RCC 7860 (cell line): ENCODE measurements at regions not wholly inside any gene's neighbourhood (a gene's known extent, or its start where the extent isn't known, plus 50 kb on each side); places are given as distances from the start of the nearest gene placed in this dataset.

Source experiments
- DNase-seq: peaks from one replicate; pipeline ENCODE4 v3.0.0-alpha.2; 2015; ENCODE audit warnings: low spot score
- FAIRE-seq: peaks from 2 replicates; lab custom pipeline; 2012; peaks lifted over from hg19 to GRCh38; lab: Jason Lieb, UNC

GRCh38 chr2:236787885-236788284 lies 218.3 kb downstream of the ACKR3 start:
- DNase-seq (no peak), FAIRE-seq (no peak)

DNA sequence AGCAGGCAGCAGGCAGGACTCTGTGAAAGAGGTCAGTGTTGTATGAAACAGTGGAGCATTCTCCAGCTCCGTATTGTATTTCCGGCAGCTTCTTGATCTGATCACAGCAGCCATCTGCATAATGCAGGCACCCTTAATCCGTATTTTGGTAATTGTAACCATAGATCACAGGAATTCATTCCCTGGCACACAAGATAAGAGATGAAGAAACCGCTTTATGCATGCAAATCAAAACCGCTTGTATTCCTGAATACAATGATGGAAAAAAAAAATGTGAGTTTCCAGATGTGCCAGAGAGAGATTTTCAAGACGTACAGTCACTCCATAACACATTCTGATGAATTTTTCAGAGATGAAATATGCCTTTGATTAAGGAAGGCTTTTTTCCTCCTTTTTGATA lies 221.3 kb downstream of the ACKR3 start:
- FAIRE-seq (no peak), DNase-seq (no peak)

DNA sequence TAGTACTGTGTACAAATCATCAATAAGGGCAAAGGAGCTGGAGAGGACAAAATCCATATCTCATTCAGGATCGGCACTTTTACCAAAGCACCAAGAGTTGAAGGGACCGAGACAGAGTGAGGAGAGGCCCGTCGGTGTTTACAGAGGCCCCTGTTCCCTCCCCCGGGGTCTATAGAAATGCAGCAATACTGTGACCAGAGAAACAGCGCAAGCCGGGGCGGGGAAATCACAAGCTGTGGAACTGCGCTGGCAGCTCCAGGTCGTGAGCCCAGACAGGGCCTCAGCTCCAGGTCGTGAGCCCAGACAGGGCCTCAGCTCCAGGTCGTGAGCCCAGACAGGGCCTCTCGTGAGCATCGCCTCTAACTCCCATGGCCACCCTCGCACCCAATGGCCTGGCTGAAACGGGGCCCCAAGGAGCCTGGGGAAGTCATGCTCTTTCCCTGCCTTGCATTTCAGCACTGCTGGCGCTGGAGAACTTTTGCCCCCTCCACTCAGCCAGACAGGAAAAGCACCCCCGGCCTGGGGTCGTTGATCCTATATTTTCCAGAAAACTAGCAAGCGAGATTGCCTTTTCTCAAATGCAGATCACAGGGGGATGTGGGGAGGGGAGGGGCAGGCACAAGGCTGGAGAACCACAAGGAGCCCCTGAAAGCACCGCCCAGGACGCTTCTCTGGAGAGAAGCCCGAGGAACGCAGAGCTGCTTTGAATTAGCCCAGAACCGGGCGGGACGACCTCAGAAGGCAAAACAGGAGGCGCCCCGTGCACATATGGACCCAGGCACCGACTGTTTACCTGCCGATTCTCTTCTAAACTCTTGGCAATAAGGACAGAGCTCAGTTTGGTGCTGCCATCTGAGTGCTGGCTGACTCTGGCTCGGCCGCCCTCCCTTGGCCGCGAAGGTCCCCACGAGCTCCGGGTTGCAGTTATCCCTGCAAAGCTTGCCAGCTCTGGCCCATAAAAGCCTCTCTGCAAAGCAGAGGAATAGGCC lies 223.7 kb downstream of the ACKR3 start:
- FAIRE-seq (no peak), DNase-seq (no peak)

GRCh38 chr2:236794176-236794957 lies 224.7 kb downstream of the ACKR3 start:
- no peak for DNase-seq

DNA sequence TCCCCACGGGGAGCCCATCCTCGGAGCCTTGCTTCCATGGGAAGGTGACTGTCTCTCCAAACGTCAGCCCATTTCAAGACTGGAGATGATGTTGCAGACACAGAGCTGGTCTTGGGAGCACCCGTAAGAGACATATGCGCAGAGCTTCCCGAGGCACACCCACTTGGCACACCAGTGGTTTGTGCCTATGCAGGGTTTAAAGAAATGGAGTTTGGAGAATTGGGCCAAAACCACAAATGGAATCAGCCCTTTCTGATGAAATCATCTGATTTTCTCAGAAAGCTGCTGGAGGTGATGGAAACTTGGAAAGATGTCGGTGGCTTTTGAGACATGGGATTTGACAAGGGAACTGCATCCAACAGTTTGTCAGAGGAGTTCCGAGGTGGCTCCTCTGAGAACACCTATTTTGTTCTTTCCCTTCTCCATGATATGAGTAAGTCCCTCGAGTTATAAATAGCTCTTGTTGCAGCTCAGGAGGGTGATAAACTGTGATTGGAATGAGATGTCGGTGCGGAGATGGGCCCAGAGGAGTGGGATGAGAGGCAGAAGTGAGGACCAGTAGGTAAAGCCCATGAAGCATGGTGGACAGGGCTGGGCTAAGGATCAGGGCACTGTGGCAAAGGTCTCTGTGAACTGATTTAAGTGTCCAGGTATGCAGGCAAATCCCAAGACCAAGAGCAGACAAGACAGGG lies 225.7 kb downstream of the ACKR3 start:
- FAIRE-seq, result no peak

More at GRCh38 chr2:236794176-236794957, 224.7 kb downstream of the ACKR3 start:
- no peak for FAIRE-seq

DNA sequence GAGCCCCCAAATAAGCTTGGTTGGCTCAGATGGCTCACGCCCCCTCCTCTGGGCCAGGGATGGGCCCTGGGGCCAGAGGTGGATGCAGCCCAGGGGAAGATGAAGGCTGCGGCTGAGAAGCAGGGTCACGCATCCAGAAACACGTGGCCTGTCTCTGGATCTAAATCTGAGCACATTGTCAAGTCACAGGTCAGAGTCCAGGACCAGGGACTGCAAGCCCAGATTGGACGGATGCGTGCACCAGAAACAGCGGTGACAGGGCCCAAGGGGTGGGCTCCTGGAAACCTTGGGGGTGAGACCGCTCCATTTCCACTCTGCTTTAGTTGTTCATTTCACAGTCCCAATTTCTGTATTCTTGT lies 226.2 kb downstream of the ACKR3 start:
- DNase-seq (no peak), FAIRE-seq (no peak)

More for the DNA sequence above, 225.7 kb downstream of the ACKR3 start:
- DNase-seq, result no peak

- no peak for FAIRE-seq
These were observed 226.6 kb downstream of the ACKR3 start for GRCh38 chr2:236796236-236796635.

DNA sequence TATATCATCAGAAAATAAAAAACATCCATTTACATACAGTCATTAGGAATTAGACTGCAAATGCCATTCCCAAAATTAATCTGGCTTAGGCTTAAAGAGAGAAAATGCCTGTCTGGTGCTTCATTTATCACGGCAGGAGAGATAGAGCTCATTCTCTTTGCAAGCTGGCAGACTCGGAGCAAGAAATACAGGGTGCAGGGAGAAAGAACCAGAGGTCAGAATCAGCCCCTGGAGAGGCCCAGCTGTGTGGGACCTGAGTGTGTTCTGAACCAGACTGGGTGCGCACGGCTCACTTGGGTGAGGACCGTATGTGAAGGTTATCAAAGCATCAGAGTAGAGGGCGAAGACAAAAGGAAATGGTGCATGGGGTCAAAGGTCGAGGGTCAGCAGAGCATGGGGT lies 227.8 kb downstream of the ACKR3 start:
- FAIRE-seq, result no peak
- no peak for DNase-seq

More at GRCh38 chr2:236796236-236796635, 226.6 kb downstream of the ACKR3 start:
- no peak for DNase-seq

DNA sequence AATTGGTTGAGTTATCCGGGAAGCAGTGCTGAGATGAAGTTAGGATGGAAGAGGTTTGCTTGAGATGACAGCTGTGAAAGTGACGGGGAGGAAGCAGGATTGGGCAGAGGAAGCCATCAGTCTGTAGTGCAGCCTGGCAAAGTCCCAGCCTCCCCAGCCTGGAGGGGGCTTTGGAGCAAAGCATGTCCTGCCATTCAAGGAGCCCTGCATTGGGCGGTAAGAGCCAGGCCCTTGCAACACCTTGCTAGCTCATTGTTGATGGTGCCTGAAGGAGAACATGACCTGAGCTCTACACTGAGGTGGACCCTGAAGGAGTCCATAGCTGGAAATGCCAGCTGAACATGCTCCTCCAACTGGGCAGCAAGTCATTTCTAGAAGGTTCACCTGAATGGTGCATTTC lies 228.9 kb downstream of the ACKR3 start:
- no peak for DNase-seq
- FAIRE-seq, result no peak

DNA sequence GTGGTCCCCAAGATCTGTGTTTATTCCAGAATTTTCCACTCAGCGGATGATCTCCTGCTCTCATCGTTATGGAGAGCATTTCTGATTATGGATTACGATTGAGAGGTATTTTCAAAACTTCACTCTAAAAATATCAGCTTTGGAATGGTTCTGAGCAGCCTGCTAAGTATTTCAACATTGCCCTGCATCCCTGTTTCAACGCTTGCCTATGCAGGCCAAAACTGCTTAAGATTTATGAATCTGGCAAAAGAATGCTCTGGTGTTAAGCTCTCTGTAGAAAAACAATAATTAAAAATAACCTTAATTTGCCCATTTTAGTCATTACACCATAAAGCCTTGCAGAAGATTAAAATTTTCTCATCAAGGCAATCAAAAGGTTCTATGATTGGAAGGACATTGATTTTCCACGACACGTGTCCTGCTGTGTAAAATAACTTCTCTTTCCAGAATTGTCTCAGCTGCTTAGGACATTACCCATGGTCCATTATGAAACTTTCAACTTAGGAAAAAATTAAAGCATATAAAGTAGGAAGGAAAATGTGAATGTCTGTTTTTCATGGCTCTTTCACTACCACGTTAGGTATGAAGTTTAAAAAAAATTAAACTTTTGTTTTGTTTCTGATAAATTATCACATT lies 229.9 kb downstream of the ACKR3 start:
- DNase-seq, result no peak
- no peak for FAIRE-seq

GRCh38 chr2:236802862-236803261 lies 233.2 kb downstream of the ACKR3 start:
- FAIRE-seq (no peak), DNase-seq (no peak)

DNA sequence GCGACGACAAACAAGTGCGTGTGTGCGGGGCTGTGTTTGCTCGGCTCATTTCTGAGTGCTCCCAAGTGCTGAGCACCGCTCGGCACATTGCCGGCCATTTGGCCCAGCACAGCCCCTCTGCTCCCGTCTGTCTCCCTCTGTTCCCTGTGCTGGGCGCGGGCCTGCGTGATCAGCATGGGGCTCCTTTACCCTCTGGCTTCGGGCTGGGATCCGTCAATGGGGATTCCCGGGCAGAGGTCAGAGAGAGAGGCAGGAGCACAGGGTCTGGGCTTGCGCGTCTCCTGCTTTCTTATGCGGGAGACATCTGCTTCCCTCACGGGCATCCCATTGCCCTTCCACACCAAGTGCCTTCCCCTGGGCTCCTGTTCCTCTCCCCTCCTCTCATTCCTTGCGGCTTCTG lies 234.0 kb downstream of the ACKR3 start:
- FAIRE-seq, result no peak

GRCh38 chr2:236805800-236806531 lies 236.3 kb downstream of the ACKR3 start:
- DNase-seq (no peak), FAIRE-seq (no peak)

More for the DNA sequence above, 234.0 kb downstream of the ACKR3 start:
- no peak for DNase-seq

GRCh38 chr2:236809716-236810115 lies 240.1 kb downstream of the ACKR3 start:
- DNase-seq, result no peak
- no peak for FAIRE-seq

- DNase-seq (no peak), FAIRE-seq (no peak)
These were observed 241.5 kb downstream of the ACKR3 start for GRCh38 chr2:236811062-236811656.

- FAIRE-seq, result no peak
- no peak for DNase-seq
These were observed 244.1 kb downstream of the ACKR3 start for GRCh38 chr2:236813766-236814165.

- FAIRE-seq, result no peak
These were observed 245.0 kb downstream of the ACKR3 start for GRCh38 chr2:236814593-236814992.

GRCh38 chr2:236815746-236816145 lies 246.1 kb downstream of the ACKR3 start:
- FAIRE-seq, result no peak
- DNase-seq, result no peak

More at GRCh38 chr2:236814593-236814992, 245.0 kb downstream of the ACKR3 start:
- DNase-seq, result no peak
